SKM-1 treated with dmso at 0.1 percent for 144 hours (cell line): ENCODE measurements at regions not wholly inside any gene's neighbourhood (a gene's known extent, or its start where the extent isn't known, plus 50 kb on each side); places are given as distances from the start of the nearest gene placed in this dataset.
"Not testable (repeated sequence)": the region's sequence is repeated elsewhere in the genome, so short reads cannot be mapped to it uniquely, and the experiment has no call there.

ENCODE experiments used
- DNase-seq: peaks from one replicate; lab custom pipeline; 2025; ENCODE audit not compliant: unreplicated experiment; lab: John Stamatoyannopoulos, UW

GRCh38 chr6:62889240-62889639 lies 322.0 kb upstream of the FKBP1C start:
- no peak for DNase-seq

- DNase-seq = peak; percentile 19
These were observed 320.1 kb upstream of the FKBP1C start for GRCh38 chr6:62891065-62891647.

- DNase-seq = no peak
These were observed 317.2 kb upstream of the FKBP1C start for GRCh38 chr6:62894114-62894513.

- DNase-seq = no peak
These were observed 308.0 kb upstream of the FKBP1C start for GRCh38 chr6:62903266-62903665.

DNA sequence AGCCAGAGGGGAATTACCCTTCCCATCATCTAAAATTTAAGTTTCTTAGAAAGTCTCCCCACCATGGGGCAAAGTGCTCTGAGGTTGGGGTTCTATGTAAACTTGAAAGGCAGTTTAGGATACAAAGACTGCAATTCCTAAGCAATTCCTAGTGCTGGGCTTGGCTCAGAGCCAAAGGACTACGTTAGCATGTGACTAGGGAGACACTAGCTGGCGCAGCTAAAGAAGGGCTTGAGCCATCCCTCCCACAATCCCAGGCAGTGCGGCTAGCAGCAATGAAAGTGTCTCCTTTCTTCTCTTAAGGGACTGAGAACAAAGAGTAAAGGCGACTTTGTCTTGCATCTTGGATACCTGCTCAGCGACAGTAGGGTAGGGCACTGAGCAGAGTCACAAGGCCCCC lies 306.6 kb upstream of the FKBP1C start:
- no peak for DNase-seq

GRCh38 chr6:62914530-62914929 lies 296.7 kb upstream of the FKBP1C start:
- no peak for DNase-seq

DNA sequence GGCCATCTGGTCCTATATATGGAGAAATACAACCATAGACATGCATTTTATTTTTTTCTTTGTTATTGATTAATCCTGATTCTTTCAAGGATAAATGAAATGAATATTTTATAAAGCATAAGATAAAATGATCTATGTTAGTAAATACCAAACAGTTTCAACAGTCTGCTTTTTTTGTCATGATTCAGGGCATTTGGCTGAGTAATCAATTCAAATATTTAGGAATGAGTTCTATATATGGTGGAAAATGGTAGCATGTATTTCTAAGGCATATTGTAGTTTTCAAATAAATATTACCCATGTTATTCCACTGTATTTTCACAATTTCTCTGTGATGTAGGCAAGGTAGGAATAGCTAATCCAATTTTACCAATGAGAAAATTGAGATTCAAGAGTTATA lies 287.5 kb upstream of the FKBP1C start:
- DNase-seq = no peak

DNA sequence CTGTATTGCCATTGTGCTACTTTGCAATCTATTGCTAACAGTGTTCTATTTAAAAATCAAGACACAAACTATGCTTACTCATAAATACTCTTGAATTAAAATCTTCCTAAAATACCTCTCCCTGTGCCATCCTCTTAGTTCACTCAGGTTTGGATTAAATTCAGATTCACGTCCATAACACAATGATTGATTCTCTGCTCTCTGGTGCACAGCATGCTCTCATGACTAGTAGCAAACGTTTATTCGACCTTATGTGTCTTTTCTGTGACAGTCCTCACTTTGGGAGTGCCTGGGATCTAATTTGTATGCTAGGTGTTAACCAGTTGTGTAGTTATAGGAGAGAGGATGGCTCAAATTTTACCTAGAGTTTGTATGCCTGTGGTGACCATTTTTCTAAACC lies 270.4 kb upstream of the FKBP1C start:
- DNase-seq = no peak

DNA sequence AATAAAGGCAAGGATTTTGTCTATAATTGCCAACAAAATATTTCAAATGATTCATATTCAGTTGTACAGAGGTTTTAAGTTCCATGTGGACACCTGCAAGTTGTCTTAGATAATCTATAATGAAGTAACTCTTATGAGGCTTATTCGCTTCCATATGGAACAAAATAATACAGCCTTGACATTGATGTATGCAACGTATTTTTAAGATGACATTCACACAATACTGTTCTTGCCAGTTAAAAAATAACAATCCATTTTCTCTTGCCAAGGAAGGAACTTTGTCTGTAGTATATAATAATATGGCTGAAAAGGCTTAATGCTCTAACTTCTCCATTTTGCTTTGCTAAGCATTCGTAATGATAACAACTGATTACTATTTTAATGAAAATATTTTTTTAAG lies 269.3 kb upstream of the FKBP1C start:
- DNase-seq = no peak

GRCh38 chr6:62968834-62969233 lies 242.4 kb upstream of the FKBP1C start:
- DNase-seq = no peak

GRCh38 chr6:62971976-62972658 lies 239.2 kb upstream of the FKBP1C start:
- no peak for DNase-seq

- DNase-seq = no peak
These were observed 236.8 kb upstream of the FKBP1C start for GRCh38 chr6:62974452-62974851.

DNA sequence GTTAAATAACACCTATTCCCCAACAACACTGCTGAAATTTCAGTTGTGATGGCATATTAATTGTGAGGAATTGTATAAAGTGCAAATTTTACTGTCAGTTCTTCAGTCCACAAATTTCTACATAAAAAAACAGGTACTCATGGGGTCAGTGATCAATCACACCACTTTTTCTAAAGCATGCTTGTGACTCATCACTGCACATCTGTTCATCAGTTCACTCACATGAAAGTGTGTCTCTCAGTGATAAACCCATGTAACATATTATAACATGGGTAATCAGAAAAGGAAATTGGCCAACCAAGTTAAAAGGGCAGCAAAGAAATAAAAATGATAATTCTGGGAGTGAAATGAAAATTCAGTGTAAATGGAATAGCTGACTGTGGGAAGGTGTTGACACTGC lies 234.7 kb upstream of the FKBP1C start:
- DNase-seq = no peak

- no peak for DNase-seq
These were observed 232.3 kb upstream of the FKBP1C start for GRCh38 chr6:62978920-62979319.

DNA sequence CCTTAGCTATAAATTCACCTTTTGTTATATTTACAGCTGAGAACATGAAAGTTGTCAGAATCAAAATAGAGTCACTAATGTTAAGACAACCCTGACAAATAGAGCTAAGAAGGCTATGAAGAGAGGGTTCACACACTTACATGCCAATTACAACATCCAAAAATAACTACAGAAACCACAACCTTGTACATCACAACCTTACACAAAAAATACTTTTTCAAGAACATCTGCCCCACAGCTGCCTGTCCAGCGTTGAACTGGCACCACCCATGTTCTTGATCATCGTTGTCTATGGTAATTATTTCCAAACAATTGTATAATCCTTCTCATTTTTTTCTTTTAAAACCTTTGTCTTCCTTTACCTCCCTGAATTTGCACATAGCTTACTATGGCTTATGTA lies 231.2 kb upstream of the FKBP1C start:
- DNase-seq = no peak

DNA sequence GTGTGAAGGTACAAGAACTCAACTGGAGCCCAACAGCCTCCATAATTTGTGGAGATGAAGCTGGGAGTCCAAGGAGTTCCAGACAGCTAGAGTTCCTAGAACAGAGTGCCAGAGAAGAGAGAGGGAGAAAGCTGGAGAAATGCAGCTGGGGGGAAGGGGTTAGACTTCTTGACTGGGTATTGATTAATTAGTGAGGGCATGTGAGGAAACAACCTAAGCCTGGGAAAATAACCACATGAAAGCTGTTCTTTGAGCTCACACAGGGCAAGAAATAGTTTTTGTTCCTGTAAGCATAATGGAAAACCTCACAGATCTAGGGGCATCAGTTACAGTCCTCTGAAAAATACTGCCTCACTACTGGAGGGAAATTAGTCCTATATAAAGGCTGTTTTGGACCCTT lies 230.5 kb upstream of the FKBP1C start:
- DNase-seq = no peak

DNA sequence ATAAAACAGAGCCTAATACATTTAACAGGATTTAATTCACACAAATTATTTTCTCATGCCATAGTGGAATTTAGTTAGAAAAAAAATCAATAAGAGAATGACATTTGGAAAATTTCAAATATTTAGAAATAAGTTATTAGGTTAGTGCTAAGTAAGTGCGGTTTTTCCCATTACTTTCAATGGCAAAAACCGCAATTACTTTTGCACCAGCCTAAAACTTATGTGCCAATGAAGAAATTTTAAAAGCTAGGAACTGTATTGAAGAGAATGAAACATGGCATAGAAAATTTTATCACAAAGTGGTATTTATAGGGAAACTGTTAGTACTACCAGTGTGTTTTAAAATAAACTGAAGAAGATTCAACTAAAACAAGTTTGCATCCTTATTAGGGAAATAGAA lies 228.3 kb upstream of the FKBP1C start:
- no peak for DNase-seq

GRCh38 chr6:62991696-62992095 lies 219.6 kb upstream of the FKBP1C start:
- DNase-seq = not testable (repeated sequence)

GRCh38 chr6:62993951-62994350 lies 217.3 kb upstream of the FKBP1C start:
- DNase-seq = no peak

GRCh38 chr6:62998022-62998421 lies 213.2 kb upstream of the FKBP1C start:
- no peak for DNase-seq

- not testable (repeated sequence) for DNase-seq
These were observed 212.0 kb upstream of the FKBP1C start for GRCh38 chr6:62999242-62999641.

- no peak for DNase-seq
These were observed 211.5 kb upstream of the FKBP1C start for GRCh38 chr6:62999796-63000195.

GRCh38 chr6:63006018-63006417 lies 205.3 kb upstream of the FKBP1C start:
- not testable (repeated sequence) for DNase-seq
